Activated CD4-positive, alpha-beta T cell treated with anti-CD3 and anti-CD28 coated beads, Interleukin-2, amount 10 ng/mL, durations not matched to agents 24 days and 14 days (primary cell): ENCODE measurements at regions not wholly inside any gene's neighbourhood (a gene's known extent, or its start where the extent isn't known, plus 50 kb on each side); places are given as distances from the start of the nearest gene placed in this dataset.
A peak's percentile ranks its signal among the peaks of the same experiment; 100 is the strongest.

Source experiments
- DNase-seq: peaks from one replicate; pipeline ENCODE4 v3.0.0; 2022
- H3K27ac Mint-ChIP-seq: one replicate; pipeline ENCODE4 v1.8.0; 2022; ENCODE audit warnings: mild to moderate bottlenecking, mixed read lengths
- H3K27me3 Mint-ChIP-seq: one replicate; pipeline ENCODE4 v1.8.0; 2022; ENCODE audit warnings: mixed read lengths
- H3K36me3 Mint-ChIP-seq: one replicate; pipeline ENCODE4 v1.8.0; 2022; ENCODE audit warnings: low read depth, mild to moderate bottlenecking, mixed read lengths
- H3K4me1 Mint-ChIP-seq: one replicate; pipeline ENCODE4 v1.8.0; 2021; ENCODE audit warnings: mixed read lengths
- H3K4me3 Mint-ChIP-seq: one replicate; pipeline ENCODE4 v1.8.0; 2022; ENCODE audit warnings: mild to moderate bottlenecking, moderate library complexity, mixed read lengths
- H3K9me3 Mint-ChIP-seq: one replicate; pipeline ENCODE4 v1.8.0; 2021; ENCODE audit warnings: mixed read lengths
- intact Hi-C: fragments of 100-400 bp; cut with micrococcal nuclease; formaldehyde crosslinking; loops from one replicate; pipeline ENCODE4 v1.15.1; 2023

GRCh38 chr3:188951734-188952133, 220.0 kb upstream of the TPRG1 start:
- Mint-ChIP-seq H3K27me3 (peaks cover 2% of the 10 kb centered on the region), H3K36me3 (no peaks in the 10 kb centered on the region), H3K9me3 (no peaks in the 10 kb centered on the region), H3K4me1 (peaks cover 29% of the 10 kb centered on the region), H3K4me3 (no peak overlapping the region), H3K27ac (no peak overlapping the region)
- DNase-seq, result no peak
- intact Hi-C loops, result loop anchor here (1.0 to 10.0 kb wide), 9 partner anchors 34 to 1034 kb away; partner anchors contain the start of gene LPP

GRCh38 chr3:188954590-188955208, 217.1 kb upstream of the TPRG1 start:
- intact Hi-C loops, result loop anchor here (1.0 to 10.0 kb wide), 11 partner anchors 124 to 1213 kb away; partner anchors contain the start of gene LPP
- Mint-ChIP-seq H3K9me3 (no peaks in the 10 kb centered on the region), H3K36me3 (no peaks in the 10 kb centered on the region), H3K4me1 (peaks cover 27% of the 10 kb centered on the region), H3K4me3 (no peak overlapping the region), H3K27ac (peak overlapping the region; percentile 10), H3K27me3 (peaks cover 6% of the 10 kb centered on the region)
- DNase-seq, result peak; percentile 94

GRCh38 chr3:188955919-188956318, 215.9 kb upstream of the TPRG1 start:
- H3K9me3 Mint-ChIP-seq, result no peaks in the 10 kb centered on the region
- no peak for DNase-seq
- no peak overlapping the region for H3K27ac Mint-ChIP-seq
- no peaks in the 10 kb centered on the region for H3K36me3 Mint-ChIP-seq
- peaks cover 12% of the 10 kb centered on the region for H3K27me3 Mint-ChIP-seq
- peaks cover 21% of the 10 kb centered on the region for H3K4me1 Mint-ChIP-seq
- no peak overlapping the region for H3K4me3 Mint-ChIP-seq
- intact Hi-C loops, result loop anchor here (2.0 to 10.0 kb wide), 7 partner anchors 85 to 801 kb away; partner anchors contain the start of gene LPP

- intact Hi-C loops, result loop anchor here (2.0 to 10.0 kb wide), 4 partner anchors 84 to 802 kb away; partner anchors contain the start of gene LPP
- Mint-ChIP-seq H3K36me3 (no peaks in the 10 kb centered on the region), H3K4me3 (no peak overlapping the region), H3K4me1 (peaks cover 18% of the 10 kb centered on the region), H3K27me3 (peaks cover 17% of the 10 kb centered on the region), H3K27ac (no peak overlapping the region), H3K9me3 (no peaks in the 10 kb centered on the region)
- DNase-seq, result peak; percentile 73
These were observed 214.8 kb upstream of the TPRG1 start for GRCh38 chr3:188956839-188957489.

GRCh38 chr3:188959013-188959412, 212.8 kb upstream of the TPRG1 start:
- H3K4me1 Mint-ChIP-seq, result peaks cover 22% of the 10 kb centered on the region
- H3K4me3 Mint-ChIP-seq, result no peak overlapping the region
- no peak for DNase-seq
- intact Hi-C loops, result loop anchor here (1.0 to 10.0 kb wide), 4 partner anchors 189 to 804 kb away; partner anchors contain the start of gene LPP
- H3K9me3 Mint-ChIP-seq, result no peaks in the 10 kb centered on the region
- no peak overlapping the region for H3K27ac Mint-ChIP-seq
- H3K27me3 Mint-ChIP-seq, result peaks cover 32% of the 10 kb centered on the region
- H3K36me3 Mint-ChIP-seq, result no peaks in the 10 kb centered on the region

- intact Hi-C loops, result loop anchor here (2.0 kb wide), 1 partner anchor 182 kb away; no protein-coding TSS in a partner anchor
- no peak for DNase-seq
These were observed 209.2 kb upstream of the TPRG1 start for GRCh38 chr3:188962253-188963247.

GRCh38 chr3:188964957-188965356, 206.8 kb upstream of the TPRG1 start:
- Mint-ChIP-seq H3K4me3 (no peak overlapping the region), H3K9me3 (peaks cover 1% of the 10 kb centered on the region), H3K27me3 (peaks cover 36% of the 10 kb centered on the region), H3K27ac (no peak overlapping the region), H3K36me3 (no peaks in the 10 kb centered on the region), H3K4me1 (peaks cover 8% of the 10 kb centered on the region)
- intact Hi-C loops, result no loop called here
- DNase-seq, result no peak

More at GRCh38 chr3:188962253-188963247, 209.2 kb upstream of the TPRG1 start:
- Mint-ChIP-seq H3K4me1 (peaks cover 12% of the 10 kb centered on the region), H3K27me3 (peaks cover 40% of the 10 kb centered on the region), H3K27ac (no peak overlapping the region), H3K4me3 (no peak overlapping the region), H3K9me3 (no peaks in the 10 kb centered on the region), H3K36me3 (no peaks in the 10 kb centered on the region)

- H3K4me3 Mint-ChIP-seq, result no peak overlapping the region
- peaks cover 28% of the 10 kb centered on the region for H3K27me3 Mint-ChIP-seq
- no peaks in the 10 kb centered on the region for H3K36me3 Mint-ChIP-seq
- intact Hi-C loops, result no loop called here
- H3K9me3 Mint-ChIP-seq, result peaks cover 11% of the 10 kb centered on the region
- no peak for DNase-seq
- H3K27ac Mint-ChIP-seq, result no peak overlapping the region
- H3K4me1 Mint-ChIP-seq, result peaks cover 19% of the 10 kb centered on the region
These were observed 199.5 kb upstream of the TPRG1 start for GRCh38 chr3:188972310-188972709.

- no peaks in the 10 kb centered on the region for H3K36me3 Mint-ChIP-seq
- H3K4me1 Mint-ChIP-seq, result peaks cover 19% of the 10 kb centered on the region
- H3K27ac Mint-ChIP-seq, result no peak overlapping the region
- H3K27me3 Mint-ChIP-seq, result peaks cover 27% of the 10 kb centered on the region
- no peak overlapping the region for H3K4me3 Mint-ChIP-seq
- no peak for DNase-seq
- peaks cover 9% of the 10 kb centered on the region for H3K9me3 Mint-ChIP-seq
- intact Hi-C loops, result no loop called here
These were observed 196.7 kb upstream of the TPRG1 start for GRCh38 chr3:188974856-188975599.

- Mint-ChIP-seq H3K36me3 (no peaks in the 10 kb centered on the region), H3K4me3 (no peak overlapping the region), H3K27me3 (peaks cover 25% of the 10 kb centered on the region), H3K27ac (no peak overlapping the region), H3K9me3 (peaks cover 3% of the 10 kb centered on the region), H3K4me1 (peaks cover 19% of the 10 kb centered on the region)
- intact Hi-C loops, result no loop called here
- DNase-seq, result no peak
These were observed 196.0 kb upstream of the TPRG1 start for GRCh38 chr3:188975600-188976314.

- Mint-ChIP-seq H3K4me1 (peaks cover 19% of the 10 kb centered on the region), H3K36me3 (no peaks in the 10 kb centered on the region), H3K9me3 (no peaks in the 10 kb centered on the region), H3K27me3 (peaks cover 22% of the 10 kb centered on the region), H3K4me3 (no peak overlapping the region), H3K27ac (no peak overlapping the region)
- intact Hi-C loops, result no loop called here
- no peak for DNase-seq
These were observed 195.4 kb upstream of the TPRG1 start for GRCh38 chr3:188976407-188976806.

GRCh38 chr3:188978421-188979171, 193.2 kb upstream of the TPRG1 start:
- Mint-ChIP-seq H3K27me3 (peaks cover 20% of the 10 kb centered on the region), H3K4me1 (peaks cover 13% of the 10 kb centered on the region)
- intact Hi-C loops, result no loop called here

More at GRCh38 chr3:188978421-188979171, 193.2 kb upstream of the TPRG1 start:
- H3K4me3 Mint-ChIP-seq, result no peak overlapping the region
- H3K27ac Mint-ChIP-seq, result no peak overlapping the region
- H3K36me3 Mint-ChIP-seq, result no peaks in the 10 kb centered on the region
- H3K9me3 Mint-ChIP-seq, result no peaks in the 10 kb centered on the region
- no peak for DNase-seq
